Stomach (tissue), 4 donors: ENCODE measurements at regions not wholly inside any gene's neighbourhood (a gene's known extent, or its start where the extent isn't known, plus 50 kb on each side); places are given as distances from the start of the nearest gene placed in this dataset.

Experiments used
- EP300 ChIP-seq: sonication (generic); formaldehyde crosslinking; IDR thresholded peaks from one replicate; pipeline ENCODE4 v1.6.1; 2017; ENCODE audit warnings: antibody characterized with exemption
- POLR2A ChIP-seq, 4 donors: fragments of 450-650 bp; IDR thresholded peaks; one replicate each; pipeline ENCODE4 v1.6.1; 2016; ENCODE audit warnings: antibody characterized with exemption in 4 of 4, control low read depth in 2 of 4, mild to moderate bottlenecking in 1 of 4, moderate library complexity in 1 of 4
- POLR2AphosphoS5 ChIP-seq, 3 donors: sonication (generic); formaldehyde crosslinking; IDR thresholded peaks; one replicate each; pipeline ENCODE4 v1.6.1; 2016; ENCODE audit warnings: antibody characterized with exemption in 3 of 3
- TF ChIP-seq, protein P1 (sequence below), 7 experiments: fragments of 450-650 bp in 4 of 7; fragments of 200-600 bp in 3 of 7; sonication (generic) in 3 of 7; IDR thresholded peaks; one replicate each; pipeline ENCODE4 v1.5.1; 2016 to 2019; ENCODE audit warnings: antibody characterized with exemption in 7 of 7, control low read depth in 2 of 7, mild to moderate bottlenecking in 1 of 7

DNA sequence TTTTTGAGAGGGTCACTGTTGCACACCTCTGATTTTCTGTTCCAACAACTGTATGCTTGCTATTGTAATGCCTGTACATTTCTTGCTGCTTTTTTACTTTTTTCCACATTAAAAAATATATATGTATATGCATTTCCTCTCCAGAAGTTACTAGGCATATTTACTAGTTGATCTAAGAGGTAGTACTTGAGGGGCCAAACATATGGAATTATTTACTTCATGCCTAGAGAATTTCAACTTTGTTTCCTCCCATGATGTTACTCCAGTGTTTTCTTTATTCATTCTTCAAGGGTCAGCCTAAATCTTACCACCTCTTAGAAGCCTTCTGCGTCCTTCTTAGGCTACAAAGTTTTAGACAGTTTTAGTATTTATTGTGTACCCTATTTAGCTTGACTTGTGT is 122.7 kb downstream of the NMUR2 start:
- TF ChIP-seq, protein P1, sequence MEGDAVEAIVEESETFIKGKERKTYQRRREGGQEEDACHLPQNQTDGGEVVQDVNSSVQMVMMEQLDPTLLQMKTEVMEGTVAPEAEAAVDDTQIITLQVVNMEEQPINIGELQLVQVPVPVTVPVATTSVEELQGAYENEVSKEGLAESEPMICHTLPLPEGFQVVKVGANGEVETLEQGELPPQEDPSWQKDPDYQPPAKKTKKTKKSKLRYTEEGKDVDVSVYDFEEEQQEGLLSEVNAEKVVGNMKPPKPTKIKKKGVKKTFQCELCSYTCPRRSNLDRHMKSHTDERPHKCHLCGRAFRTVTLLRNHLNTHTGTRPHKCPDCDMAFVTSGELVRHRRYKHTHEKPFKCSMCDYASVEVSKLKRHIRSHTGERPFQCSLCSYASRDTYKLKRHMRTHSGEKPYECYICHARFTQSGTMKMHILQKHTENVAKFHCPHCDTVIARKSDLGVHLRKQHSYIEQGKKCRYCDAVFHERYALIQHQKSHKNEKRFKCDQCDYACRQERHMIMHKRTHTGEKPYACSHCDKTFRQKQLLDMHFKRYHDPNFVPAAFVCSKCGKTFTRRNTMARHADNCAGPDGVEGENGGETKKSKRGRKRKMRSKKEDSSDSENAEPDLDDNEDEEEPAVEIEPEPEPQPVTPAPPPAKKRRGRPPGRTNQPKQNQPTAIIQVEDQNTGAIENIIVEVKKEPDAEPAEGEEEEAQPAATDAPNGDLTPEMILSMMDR (IDR thresholded peaks at IDR 0.05): no peak
- TF ChIP-seq POLR2AphosphoS5 (IDR thresholded peaks at IDR 0.05): no peak
- TF ChIP-seq POLR2A (IDR thresholded peaks at IDR 0.05): no peak
- no peak for TF ChIP-seq EP300
